ENCODE measurements at regions not wholly inside any gene's neighbourhood (a gene's known extent, or its start where the extent isn't known, plus 50 kb on each side); places are given as distances from the start of the nearest gene placed in this dataset.

DNA sequence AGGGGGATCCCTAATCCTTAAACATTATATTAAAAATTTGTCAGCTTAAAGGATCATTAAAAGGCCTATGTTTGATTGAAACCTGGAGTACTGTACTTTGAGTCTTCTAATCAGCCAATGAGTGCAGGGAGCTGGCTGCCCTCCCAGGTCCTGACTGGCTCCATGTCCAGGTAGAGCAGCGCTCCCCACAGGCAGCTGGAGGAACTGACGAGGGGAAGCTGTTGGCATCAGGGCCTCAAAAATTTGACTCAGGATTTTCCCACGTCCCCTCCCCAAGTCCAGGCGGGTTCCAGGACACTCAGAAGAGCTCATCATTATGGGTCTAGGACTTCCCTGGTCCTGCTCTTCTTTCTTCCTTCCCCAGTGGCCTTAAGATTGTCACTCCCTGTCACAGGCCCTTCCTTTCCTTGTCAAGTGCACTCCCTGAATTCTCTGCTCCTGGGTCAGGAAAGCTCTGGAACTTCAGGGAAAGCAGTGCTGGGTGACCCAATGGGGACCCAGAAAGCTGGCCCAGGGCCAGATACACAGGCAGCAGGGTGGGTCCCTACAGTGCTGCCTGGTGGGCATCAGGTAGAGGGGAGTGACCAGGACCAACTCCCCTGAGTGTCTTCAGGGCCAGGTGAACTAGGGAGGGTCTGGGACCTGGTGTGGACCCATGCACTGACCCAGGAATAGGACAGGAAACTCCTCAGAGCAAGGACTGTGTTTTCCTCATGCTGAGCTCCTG lies 65.5 kb downstream of the GGTLC2 start:
- H3K27ac ChIP-seq (ENCODE audit: low read length): no peak overlapping the region
- H3K4me3 ChIP-seq (ENCODE audit: low read length): no peak overlapping the region
- no peak overlapping the region for H3K9ac ChIP-seq (ENCODE audit: low read depth, low read length)
- H3K9me3 ChIP-seq (ENCODE audit: insufficient read depth, low read depth, low read length): no peaks in the 10 kb centered on the region
- H3K27me3 ChIP-seq (ENCODE audit: insufficient read depth, low read length): peaks cover 93% of the 10 kb centered on the region
- no peaks in the 10 kb centered on the region for H3K4me1 ChIP-seq (ENCODE audit: insufficient read depth, low read length)
- H3K36me3 ChIP-seq (ENCODE audit: insufficient read depth, low read depth, low read length): no peaks in the 10 kb centered on the region

DNA sequence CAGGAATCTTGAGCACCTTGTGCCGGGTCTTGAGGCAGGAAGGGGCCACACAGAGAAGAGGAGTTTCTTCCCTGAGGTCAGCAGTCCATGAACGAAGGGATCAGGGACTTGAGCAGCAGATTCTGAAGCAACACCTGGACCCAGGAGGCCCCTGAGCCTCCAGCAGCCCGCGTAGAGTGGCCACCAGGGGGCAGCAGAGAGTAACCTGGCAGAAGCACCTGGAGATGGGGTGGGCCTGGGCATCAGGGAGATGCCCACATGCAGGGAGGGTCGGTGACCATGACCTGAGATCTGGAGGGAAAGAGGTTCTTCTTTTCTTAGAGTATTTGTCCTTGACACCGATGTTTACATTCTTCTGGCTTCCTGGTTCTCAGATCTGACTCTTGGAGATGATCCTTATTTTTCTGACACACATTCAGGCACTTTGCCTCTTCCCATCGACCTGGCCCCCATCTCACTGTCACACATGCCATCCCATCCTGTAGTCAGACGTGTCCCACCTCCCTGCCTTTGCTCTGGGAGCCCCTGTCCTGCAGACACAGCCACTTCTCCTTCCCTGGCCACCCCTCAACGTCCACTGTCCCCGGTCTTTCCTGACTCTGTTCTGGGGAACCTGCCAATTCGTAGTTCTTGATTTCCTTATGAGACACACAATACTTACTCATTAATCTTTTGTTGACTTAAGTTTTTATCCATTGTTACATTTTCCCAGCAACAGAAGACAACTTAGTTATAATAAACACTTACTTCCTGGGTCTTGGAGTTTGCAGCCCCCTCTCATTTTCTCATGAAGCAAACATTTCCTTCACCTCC lies 66.5 kb downstream of the GGTLC2 start:
- H3K4me3 ChIP-seq (ENCODE audit: low read length): no peak overlapping the region
- no peaks in the 10 kb centered on the region for H3K9me3 ChIP-seq (ENCODE audit: insufficient read depth, low read depth, low read length)
- H3K4me1 ChIP-seq (ENCODE audit: insufficient read depth, low read length): no peaks in the 10 kb centered on the region
- H3K36me3 ChIP-seq (ENCODE audit: insufficient read depth, low read depth, low read length): no peaks in the 10 kb centered on the region
- no peak overlapping the region for H3K9ac ChIP-seq (ENCODE audit: low read depth, low read length)
- peaks cover 93% of the 10 kb centered on the region for H3K27me3 ChIP-seq (ENCODE audit: insufficient read depth, low read length)
- no peak overlapping the region for H3K27ac ChIP-seq (ENCODE audit: low read length)

DNA sequence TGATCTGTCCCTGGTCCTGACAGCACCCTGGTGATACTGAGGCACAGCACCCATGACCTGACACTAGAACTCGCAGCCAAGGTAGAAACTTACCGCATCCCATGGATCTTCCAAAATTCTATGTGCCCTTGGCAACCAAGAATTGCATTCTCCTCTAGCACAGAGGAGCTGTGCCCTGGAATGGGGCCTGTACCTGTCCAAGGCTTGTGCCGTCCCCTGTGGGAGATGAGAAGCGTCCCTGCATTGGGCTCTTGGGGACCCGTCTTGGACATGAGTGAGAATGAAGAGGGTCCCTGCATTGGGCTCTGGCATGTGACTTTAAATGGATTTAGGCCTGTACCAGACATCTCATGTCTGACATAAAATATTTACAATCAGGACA lies 67.1 kb downstream of the GGTLC2 start:
- Histone ChIP-seq H3K9me3 (ENCODE audit: insufficient read depth, low read depth, low read length) (no peaks in the 10 kb centered on the region), H3K4me1 (ENCODE audit: insufficient read depth, low read length) (no peaks in the 10 kb centered on the region), H3K9ac (ENCODE audit: low read depth, low read length) (no peak overlapping the region), H3K27me3 (ENCODE audit: insufficient read depth, low read length) (peaks cover 93% of the 10 kb centered on the region), H3K27ac (ENCODE audit: low read length) (no peak overlapping the region), H3K4me3 (ENCODE audit: low read length) (no peak overlapping the region), H3K36me3 (ENCODE audit: insufficient read depth, low read depth, low read length) (no peaks in the 10 kb centered on the region)

DNA sequence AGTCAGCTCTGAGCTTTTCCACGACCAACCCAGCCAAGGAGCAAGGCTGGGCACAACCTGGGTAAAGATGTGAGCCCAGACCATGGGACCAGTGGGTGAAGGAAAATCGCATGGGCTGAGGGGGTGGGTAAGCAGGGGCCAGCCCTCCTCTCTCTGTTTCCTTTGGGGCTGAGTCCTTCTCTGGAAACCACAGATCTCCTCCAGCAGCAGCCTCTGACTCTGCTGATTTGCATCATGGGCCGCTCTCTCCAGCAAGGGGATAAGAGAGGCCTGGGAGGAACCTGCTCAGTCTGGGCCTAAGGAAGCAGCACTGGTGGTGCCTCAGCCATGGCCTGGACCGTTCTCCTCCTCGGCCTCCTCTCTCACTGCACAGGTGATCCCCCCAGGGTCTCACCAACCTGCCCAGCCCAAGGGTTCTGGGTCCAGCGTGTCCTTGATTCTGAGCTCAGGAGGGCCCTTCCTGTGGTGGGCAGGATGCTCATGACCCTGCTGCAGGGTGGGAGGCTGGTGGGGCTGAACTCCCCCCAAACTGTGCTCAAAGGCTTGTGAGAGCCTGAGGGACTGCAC lies 67.8 kb downstream of the GGTLC2 start:
- Histone ChIP-seq H3K4me1 (ENCODE audit: insufficient read depth, low read length) (no peaks in the 10 kb centered on the region), H3K9ac (ENCODE audit: low read depth, low read length) (no peak overlapping the region), H3K9me3 (ENCODE audit: insufficient read depth, low read depth, low read length) (no peaks in the 10 kb centered on the region), H3K4me3 (ENCODE audit: low read length) (no peak overlapping the region), H3K27ac (ENCODE audit: low read length) (no peak overlapping the region), H3K36me3 (ENCODE audit: insufficient read depth, low read depth, low read length) (no peaks in the 10 kb centered on the region), H3K27me3 (ENCODE audit: insufficient read depth, low read length) (peaks cover 93% of the 10 kb centered on the region)

DNA sequence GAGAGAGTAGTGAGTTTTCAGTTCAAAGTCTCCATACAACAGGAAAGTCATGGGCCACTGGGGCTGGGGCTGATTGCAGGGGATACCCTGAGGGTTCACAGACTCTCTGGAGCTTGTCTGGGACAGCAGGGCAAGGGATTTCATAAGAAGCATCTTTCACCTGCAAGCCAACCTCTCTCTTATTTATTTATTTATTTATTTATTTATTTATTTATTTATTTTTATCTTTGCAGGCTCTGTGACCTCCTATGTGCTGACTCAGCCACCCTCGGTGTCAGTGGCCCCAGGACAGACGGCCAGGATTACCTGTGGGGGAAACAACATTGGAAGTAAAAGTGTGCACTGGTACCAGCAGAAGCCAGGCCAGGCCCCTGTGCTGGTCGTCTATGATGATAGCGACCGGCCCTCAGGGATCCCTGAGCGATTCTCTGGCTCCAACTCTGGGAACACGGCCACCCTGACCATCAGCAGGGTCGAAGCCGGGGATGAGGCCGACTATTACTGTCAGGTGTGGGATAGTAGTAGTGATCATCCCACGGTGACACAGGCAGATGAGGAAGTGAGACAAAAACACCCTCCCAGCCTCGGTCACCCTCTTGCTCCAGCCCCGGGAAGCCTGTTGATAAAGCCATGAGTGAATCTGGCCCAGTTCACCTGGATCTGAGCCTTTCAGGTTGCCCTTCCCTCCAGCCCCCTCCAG lies 68.4 kb downstream of the GGTLC2 start:
- no peak overlapping the region for H3K4me3 ChIP-seq (ENCODE audit: low read length)
- no peaks in the 10 kb centered on the region for H3K4me1 ChIP-seq (ENCODE audit: insufficient read depth, low read length)
- no peak overlapping the region for H3K27ac ChIP-seq (ENCODE audit: low read length)
- no peaks in the 10 kb centered on the region for H3K9me3 ChIP-seq (ENCODE audit: insufficient read depth, low read depth, low read length)
- H3K27me3 ChIP-seq (ENCODE audit: insufficient read depth, low read length): peaks cover 95% of the 10 kb centered on the region
- no peak overlapping the region for H3K9ac ChIP-seq (ENCODE audit: low read depth, low read length)
- no peaks in the 10 kb centered on the region for H3K36me3 ChIP-seq (ENCODE audit: insufficient read depth, low read depth, low read length)

DNA sequence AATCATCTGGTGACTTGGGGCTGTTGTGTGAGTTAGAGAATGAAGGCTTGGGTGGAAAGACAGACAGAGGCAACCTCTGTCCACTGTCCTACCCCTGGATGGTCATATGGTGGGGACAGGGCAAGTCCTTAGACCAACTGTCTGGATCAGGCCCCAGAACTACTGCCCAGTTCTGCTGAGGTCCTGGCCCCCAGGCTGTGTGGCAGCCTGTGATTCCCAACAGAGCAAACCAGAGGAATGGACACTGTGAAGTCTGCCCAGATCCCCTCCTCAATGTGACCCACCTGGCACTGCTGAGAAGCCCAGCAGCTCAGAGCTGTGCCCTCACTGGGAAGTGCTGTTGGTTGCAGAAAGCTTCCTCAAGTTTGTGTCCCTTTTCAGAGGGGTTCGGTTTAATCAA lies 69.0 kb downstream of the GGTLC2 start:
- Histone ChIP-seq H3K4me3 (ENCODE audit: low read length) (no peak overlapping the region), H3K27ac (ENCODE audit: low read length) (no peak overlapping the region), H3K27me3 (ENCODE audit: insufficient read depth, low read length) (peaks cover 93% of the 10 kb centered on the region), H3K36me3 (ENCODE audit: insufficient read depth, low read depth, low read length) (no peaks in the 10 kb centered on the region), H3K9me3 (ENCODE audit: insufficient read depth, low read depth, low read length) (no peaks in the 10 kb centered on the region), H3K9ac (ENCODE audit: low read depth, low read length) (no peak overlapping the region), H3K4me1 (ENCODE audit: insufficient read depth, low read length) (no peaks in the 10 kb centered on the region)

DNA sequence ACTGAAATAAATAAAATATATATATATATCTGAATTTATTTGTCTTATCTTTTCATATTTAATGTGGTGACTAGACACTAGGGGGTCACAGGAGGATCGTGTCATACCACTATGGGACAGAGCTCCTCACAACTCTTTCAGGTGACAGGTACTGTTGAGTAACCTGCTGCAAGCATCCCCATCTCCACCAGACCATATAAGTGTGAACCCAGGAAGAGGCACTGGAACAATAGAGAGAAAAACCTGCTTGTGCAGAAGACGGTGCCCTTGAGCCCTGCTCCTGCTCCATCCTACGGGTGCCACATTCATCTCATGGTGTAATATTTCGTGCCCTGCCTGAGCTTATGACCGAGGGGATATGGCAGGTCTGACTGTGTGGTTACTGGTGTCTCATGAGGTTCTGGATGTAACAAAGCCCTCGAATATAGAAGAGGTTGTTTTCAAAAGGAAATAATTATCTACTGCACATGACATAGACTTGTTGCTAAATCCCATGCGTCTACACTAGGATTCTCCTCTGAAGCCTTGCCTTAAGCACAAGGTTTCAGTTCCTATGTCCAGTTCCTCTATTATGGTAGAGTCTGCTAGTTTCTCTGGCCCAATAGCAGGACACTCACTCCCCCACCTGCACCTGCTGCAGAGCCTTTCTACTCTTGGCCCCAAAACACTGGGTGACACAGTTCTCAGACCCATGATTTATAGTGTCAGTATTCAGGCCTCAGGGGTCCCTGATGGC lies 70.4 kb downstream of the GGTLC2 start:
- Histone ChIP-seq H3K9ac (ENCODE audit: low read depth, low read length) (no peak overlapping the region), H3K9me3 (ENCODE audit: insufficient read depth, low read depth, low read length) (no peaks in the 10 kb centered on the region), H3K36me3 (ENCODE audit: insufficient read depth, low read depth, low read length) (no peaks in the 10 kb centered on the region), H3K4me1 (ENCODE audit: insufficient read depth, low read length) (no peaks in the 10 kb centered on the region), H3K27me3 (ENCODE audit: insufficient read depth, low read length) (peaks cover 95% of the 10 kb centered on the region), H3K4me3 (ENCODE audit: low read length) (no peak overlapping the region), H3K27ac (ENCODE audit: low read length) (no peak overlapping the region)

DNA sequence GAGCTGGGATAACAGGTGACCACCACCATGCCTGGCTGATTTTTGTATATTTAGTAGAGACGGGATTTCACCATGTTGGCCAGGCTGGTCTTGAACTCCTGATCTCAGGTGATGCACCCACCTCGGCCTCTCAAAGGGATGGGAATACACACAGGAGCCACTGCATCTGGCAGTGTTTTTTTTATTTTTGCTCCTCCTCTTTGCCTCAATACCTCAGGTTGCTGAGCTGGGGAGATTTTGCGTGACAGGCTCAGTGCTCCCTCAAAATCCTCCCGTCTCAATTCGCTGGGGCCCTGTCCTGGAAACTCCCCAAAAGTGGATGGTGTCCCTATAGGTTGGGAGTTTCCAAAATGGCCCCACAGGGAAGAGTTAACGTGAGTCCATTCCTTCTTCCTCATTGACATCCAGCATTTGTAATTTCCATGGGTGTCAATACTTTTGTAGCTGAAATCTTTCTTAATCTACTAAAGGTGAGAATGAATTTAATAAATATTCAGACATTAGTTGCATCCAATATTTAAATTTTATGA lies 71.8 kb downstream of the GGTLC2 start:
- H3K27me3 ChIP-seq (ENCODE audit: insufficient read depth, low read length): peaks cover 94% of the 10 kb centered on the region
- no peak overlapping the region for H3K9ac ChIP-seq (ENCODE audit: low read depth, low read length)
- H3K4me3 ChIP-seq (ENCODE audit: low read length): no peak overlapping the region
- no peaks in the 10 kb centered on the region for H3K36me3 ChIP-seq (ENCODE audit: insufficient read depth, low read depth, low read length)
- H3K27ac ChIP-seq (ENCODE audit: low read length): no peak overlapping the region
- H3K9me3 ChIP-seq (ENCODE audit: insufficient read depth, low read depth, low read length): no peaks in the 10 kb centered on the region
- no peaks in the 10 kb centered on the region for H3K4me1 ChIP-seq (ENCODE audit: insufficient read depth, low read length)

DNA sequence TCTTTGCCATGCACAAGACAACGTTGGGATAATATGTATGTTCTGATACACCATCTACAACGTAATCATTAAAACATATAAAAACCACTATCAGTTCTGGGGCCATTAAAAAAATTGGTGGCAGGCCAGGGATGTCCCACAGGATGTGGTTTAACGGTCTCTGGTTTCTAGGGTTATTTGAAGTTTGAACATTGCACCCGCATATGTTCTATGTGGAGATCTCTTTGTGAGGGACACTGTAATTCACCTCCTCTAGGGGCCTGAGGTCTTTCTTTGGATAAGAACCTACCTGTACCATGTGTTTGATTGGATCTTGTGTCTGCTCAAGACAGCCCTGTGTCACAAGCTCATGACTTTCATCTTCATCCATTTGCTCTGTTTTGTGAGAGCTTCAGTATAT lies 73.2 kb downstream of the GGTLC2 start:
- H3K27me3 ChIP-seq (ENCODE audit: insufficient read depth, low read length): peaks cover 94% of the 10 kb centered on the region
- H3K9ac ChIP-seq (ENCODE audit: low read depth, low read length): no peak overlapping the region
- no peaks in the 10 kb centered on the region for H3K9me3 ChIP-seq (ENCODE audit: insufficient read depth, low read depth, low read length)
- no peaks in the 10 kb centered on the region for H3K4me1 ChIP-seq (ENCODE audit: insufficient read depth, low read length)
- no peak overlapping the region for H3K4me3 ChIP-seq (ENCODE audit: low read length)
- no peak overlapping the region for H3K27ac ChIP-seq (ENCODE audit: low read length)
- no peaks in the 10 kb centered on the region for H3K36me3 ChIP-seq (ENCODE audit: insufficient read depth, low read depth, low read length)

DNA sequence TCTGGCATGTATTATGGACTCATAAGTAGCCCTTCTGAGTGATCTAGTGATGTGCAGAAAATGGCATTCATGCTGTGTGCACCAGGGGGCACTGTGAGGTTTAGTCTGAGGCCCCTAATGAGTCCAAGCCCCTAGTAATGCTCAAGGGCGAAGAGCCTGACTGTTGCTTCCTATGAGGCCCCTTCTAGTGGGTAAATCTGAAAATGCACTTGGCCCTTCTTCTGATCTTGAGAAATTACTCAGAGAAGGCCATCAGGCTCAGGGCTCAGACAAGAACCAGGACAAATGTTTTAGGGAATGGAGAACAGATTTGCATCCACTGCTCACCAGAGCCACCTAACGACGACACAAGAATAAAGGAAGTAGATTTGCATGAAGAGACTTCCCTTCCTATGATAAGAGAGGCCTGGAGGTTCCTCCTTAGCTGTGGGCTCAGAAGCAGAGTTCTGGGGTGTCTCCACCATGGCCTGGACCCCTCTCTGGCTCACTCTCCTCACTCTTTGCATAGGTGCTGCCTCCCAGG lies 75.8 kb downstream of the GGTLC2 start:
- Histone ChIP-seq H3K4me1 (ENCODE audit: insufficient read depth, low read length) (no peaks in the 10 kb centered on the region), H3K27me3 (ENCODE audit: insufficient read depth, low read length) (peaks cover 97% of the 10 kb centered on the region), H3K9me3 (ENCODE audit: insufficient read depth, low read depth, low read length) (no peaks in the 10 kb centered on the region), H3K9ac (ENCODE audit: low read depth, low read length) (no peak overlapping the region), H3K4me3 (ENCODE audit: low read length) (no peak overlapping the region), H3K27ac (ENCODE audit: low read length) (no peak overlapping the region), H3K36me3 (ENCODE audit: insufficient read depth, low read depth, low read length) (no peaks in the 10 kb centered on the region)

DNA sequence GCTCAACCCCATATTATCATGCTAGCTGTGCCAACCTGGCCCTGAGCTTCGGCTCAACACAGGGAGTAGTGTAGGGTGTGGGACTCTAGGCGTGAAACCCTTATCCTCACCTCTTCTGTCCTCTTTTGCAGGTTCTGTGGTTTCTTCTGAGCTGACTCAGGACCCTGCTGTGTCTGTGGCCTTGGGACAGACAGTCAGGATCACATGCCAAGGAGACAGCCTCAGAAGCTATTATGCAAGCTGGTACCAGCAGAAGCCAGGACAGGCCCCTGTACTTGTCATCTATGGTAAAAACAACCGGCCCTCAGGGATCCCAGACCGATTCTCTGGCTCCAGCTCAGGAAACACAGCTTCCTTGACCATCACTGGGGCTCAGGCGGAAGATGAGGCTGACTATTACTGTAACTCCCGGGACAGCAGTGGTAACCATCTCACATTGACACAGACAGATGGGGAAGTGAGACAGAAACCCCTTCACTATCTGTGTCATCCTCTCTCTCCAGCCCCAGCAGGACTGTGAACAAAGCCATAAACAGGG lies 76.4 kb downstream of the GGTLC2 start:
- Histone ChIP-seq H3K9me3 (ENCODE audit: insufficient read depth, low read depth, low read length) (no peaks in the 10 kb centered on the region), H3K36me3 (ENCODE audit: insufficient read depth, low read depth, low read length) (no peaks in the 10 kb centered on the region), H3K27me3 (ENCODE audit: insufficient read depth, low read length) (peaks cover 97% of the 10 kb centered on the region), H3K4me3 (ENCODE audit: low read length) (no peak overlapping the region), H3K9ac (ENCODE audit: low read depth, low read length) (no peak overlapping the region), H3K4me1 (ENCODE audit: insufficient read depth, low read length) (no peaks in the 10 kb centered on the region), H3K27ac (ENCODE audit: low read length) (no peak overlapping the region)

Measured in iPS-20b (cell line).